GM19395 (cell line): ENCODE measurements at regions not wholly inside any gene's neighbourhood (a gene's known extent, or its start where the extent isn't known, plus 50 kb on each side); places are given as distances from the start of the nearest gene placed in this dataset.
"Not testable (repeated sequence)": the region's sequence is repeated elsewhere in the genome, so short reads cannot be mapped to it uniquely, and the experiment has no call there.

Experiments used
- ATAC-seq: cut with Tn5 transposase; IDR thresholded peaks from one replicate; pipeline ENCODE4 v1.9.1; 2021; ENCODE audit warnings: mild to moderate bottlenecking, moderate library complexity; ENCODE audit not compliant: unreplicated experiment

GRCh38 chr14:83017296-83017695 is 1483.6 kb upstream of the SEL1L start:
- ATAC-seq, result no peak

DNA sequence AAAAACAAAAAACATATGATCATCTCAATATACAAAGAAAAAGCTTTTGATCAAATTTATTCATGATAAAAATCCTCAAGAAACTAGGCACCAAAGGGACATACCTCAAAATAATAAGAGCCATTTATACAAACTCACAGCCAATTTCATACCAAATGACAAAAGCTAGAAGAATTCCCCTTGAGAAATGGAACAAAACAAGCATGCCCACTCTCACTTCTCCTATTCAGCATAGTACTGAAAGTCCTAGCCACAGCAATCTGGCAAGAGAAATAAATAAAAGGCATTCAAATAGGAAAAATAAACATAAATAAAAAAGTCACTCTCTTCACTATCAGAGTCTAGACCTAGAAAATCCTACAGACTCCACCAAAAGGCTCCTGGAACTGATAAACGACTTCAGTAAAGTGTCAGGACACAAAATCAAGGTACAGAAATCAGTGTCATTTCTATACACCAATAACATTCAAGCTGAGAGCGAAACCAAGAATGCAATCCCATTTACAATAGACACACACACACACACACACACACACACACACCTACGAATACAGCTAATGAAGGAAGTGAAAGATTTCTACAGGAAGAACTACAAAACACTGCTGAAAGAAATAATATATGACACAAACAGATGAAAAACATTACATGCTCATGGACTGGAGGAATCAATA is 1486.2 kb upstream of the SEL1L start:
- no peak for ATAC-seq

DNA sequence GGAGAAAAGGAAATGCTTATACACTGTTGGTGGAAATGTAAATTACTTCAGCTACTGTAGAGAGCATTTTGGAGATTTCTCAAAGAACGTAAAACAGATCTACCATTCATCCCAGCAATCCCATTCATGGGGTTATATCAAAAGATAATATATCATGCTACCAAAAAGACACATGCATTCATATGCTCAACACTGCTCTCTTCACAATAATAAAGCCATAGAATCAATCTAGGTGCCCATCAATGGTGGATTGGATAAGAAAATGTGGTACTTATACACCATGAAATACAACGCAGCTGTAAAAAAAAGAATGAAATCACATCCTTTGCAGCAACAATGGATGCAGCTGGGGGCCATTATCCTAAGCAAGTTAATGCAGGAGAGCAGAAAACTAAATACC is 1487.7 kb upstream of the SEL1L start:
- ATAC-seq, result no peak

- ATAC-seq, result no peak
Measured at GRCh38 chr14:83023369-83023768, 1489.7 kb upstream of the SEL1L start.

DNA sequence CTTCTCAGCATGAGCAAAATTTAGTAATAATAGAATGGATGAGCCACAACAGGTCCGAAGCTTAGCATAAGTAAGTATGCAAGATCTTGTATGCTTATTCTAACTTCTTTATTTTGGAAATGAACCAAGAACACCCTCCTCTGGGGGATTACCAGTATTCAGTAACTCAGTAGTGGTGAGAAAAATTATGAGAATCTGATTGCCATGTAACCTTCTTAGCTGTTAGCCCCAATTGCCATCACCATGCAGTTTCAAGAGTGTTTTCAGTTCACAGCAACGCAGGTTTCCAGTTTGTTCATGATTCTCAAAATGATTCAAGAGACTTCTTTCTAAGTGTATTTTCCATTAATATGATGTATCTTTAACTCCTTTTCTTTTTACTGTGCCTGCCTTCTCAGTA is 1507.6 kb upstream of the SEL1L start:
- ATAC-seq, result no peak

DNA sequence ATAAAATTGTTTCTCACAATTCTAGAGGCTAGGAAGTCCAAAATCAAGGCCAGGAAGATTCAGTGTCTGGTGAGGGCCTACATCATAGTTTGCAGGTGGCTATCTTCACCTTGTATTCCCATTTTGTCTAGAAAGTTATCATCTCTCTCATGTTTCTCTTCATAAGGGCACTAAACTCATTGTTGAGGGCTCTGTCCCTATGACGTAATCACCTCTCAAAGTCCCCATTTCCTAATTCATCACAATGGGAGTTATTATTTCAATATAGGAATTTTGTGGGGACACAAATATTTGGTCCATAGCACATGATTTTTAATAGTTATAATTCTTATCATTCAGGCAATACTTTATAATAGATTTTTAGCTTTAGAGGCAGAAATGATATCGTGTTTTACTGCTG is 1509.2 kb upstream of the SEL1L start:
- ATAC-seq, result no peak

DNA sequence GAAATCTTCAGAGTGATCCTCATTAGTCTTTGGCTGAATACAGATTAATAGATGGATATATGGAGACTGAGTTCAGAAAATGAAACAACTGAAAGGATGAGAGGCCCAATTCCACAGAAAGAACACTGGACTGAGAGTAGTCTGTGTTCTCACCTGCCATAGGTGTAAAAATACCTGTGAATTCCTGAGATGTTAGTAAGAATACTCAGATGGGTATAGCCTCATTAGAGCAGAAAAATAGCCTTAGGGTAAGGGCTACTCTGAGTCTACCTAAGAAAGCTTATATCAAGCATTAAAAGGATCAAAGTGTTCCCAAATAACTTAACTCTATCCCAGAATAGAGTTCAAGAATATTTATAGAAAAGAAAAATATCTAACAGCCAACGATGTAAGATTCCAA is 1510.3 kb upstream of the SEL1L start:
- ATAC-seq, result no peak

GRCh38 chr14:83047059-83047830 is 1513.6 kb upstream of the SEL1L start:
- no peak for ATAC-seq

- ATAC-seq, result no peak
Measured at GRCh38 chr14:83053022-83053710, 1519.5 kb upstream of the SEL1L start.

- ATAC-seq, result no peak
Measured at GRCh38 chr14:83058068-83058467, 1524.4 kb upstream of the SEL1L start.

DNA sequence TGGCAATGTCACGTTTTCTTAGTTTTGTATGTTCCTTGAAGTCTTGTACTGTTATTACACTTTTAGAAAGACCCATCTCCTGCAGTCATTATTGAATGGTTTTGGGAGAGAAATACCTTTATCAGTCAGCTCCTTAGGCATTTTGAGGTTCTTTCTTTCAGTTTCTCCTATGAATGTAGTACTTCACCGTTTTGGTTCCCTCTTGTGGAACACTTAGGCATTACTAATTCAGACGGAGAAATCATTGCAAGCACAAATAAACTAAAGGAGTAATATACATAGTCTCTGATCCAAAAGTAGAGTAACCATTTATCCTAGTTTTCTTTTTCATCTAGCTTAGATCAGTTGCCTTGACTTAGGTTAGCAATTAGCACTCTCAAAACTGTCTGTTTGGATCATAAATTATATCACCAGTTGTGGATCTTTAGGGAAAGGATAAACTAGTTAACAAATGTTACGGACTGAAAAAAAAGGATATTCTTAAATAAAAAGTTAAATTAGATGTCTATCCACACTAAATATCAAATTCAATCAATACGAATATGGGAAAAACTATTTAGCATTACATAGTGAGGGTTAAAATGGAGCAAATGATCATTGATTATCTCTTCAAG is 1538.3 kb upstream of the SEL1L start:
- peak; percentile 76 for ATAC-seq

- no peak for ATAC-seq
Measured at GRCh38 chr14:83085136-83085535, 1551.5 kb upstream of the SEL1L start.

- no peak for ATAC-seq
Measured at GRCh38 chr14:83085725-83086124, 1552.1 kb upstream of the SEL1L start.

- ATAC-seq, result not testable (repeated sequence)
Measured at GRCh38 chr14:83091991-83092956, 1558.6 kb upstream of the SEL1L start.

GRCh38 chr14:83096092-83096491 is 1562.4 kb upstream of the SEL1L start:
- ATAC-seq, result no peak

- ATAC-seq, result no peak
Measured at GRCh38 chr14:83101846-83102245, 1568.2 kb upstream of the SEL1L start.

- ATAC-seq, result no peak
Measured at GRCh38 chr14:83118029-83118428, 1584.4 kb upstream of the SEL1L start.

DNA sequence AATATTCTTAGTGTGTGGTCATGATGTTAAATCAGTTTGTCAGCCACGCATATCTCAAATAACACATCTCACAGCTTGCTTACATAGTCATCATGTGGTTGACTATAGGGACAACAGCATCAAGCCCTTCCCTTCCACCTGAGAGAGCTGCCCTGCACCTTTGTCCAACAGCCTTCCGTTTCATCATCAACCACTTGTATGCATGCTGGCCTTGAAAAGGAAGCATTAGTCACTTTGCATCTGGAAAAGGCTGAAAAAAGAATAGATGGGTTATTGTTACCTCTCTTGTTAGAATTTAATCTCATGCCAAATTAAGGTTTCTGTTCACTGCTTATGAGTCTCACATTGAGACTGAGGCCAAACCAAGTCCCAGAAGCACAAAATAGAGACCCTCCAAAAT is 1586.5 kb upstream of the SEL1L start:
- no peak for ATAC-seq

DNA sequence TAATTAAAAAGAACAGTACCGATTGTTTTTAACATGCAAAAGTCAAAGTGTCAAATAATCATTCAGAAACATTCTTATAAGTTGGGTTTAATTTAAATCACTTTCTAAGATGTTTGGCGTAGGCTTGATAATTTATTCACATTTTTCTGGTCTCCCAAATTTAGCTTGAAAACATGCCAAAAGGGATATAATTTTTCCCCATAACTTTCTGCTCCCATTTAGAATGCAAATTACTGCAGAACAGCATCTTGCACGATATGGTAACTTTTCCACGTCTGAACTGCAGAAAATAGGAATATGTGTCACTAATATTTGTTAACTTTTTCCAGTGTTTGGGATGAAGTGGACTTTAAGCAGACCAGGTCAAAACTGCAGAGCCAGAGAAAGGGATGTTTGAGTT is 1592.4 kb upstream of the SEL1L start:
- ATAC-seq, result no peak

GRCh38 chr14:83128783-83129182 is 1595.1 kb upstream of the SEL1L start:
- ATAC-seq, result no peak
